Mesendoderm (in vitro differentiated cells): ENCODE measurements at regions not wholly inside any gene's neighbourhood (a gene's known extent, or its start where the extent isn't known, plus 50 kb on each side); places are given as distances from the start of the nearest gene placed in this dataset.

Experiments used
- DNase-seq: peaks from one replicate; pipeline ENCODE4 v3.0.0; 2013
- H2AK5ac ChIP-seq: 2 replicates; pipeline ENCODE4 v1.6.1; 2013; ENCODE audit warnings: low read length, inconsistent platforms
- H2BK120ac ChIP-seq: 2 replicates; pipeline ENCODE4 v1.6.1; 2013; ENCODE audit warnings: low read depth, mild to moderate bottlenecking, low read length, moderate library complexity, mixed read lengths
- H2BK15ac ChIP-seq: replicated peaks from 2 replicates; pipeline ENCODE4 v1.6.1; 2013; ENCODE audit warnings: low read depth, mild to moderate bottlenecking, moderate library complexity
- H2BK5ac ChIP-seq: 2 replicates; pipeline ENCODE4 v1.6.1; 2013; ENCODE audit warnings: low read length, inconsistent platforms
- H3K18ac ChIP-seq: 2 replicates; pipeline ENCODE4 v1.6.1; 2013; ENCODE audit warnings: mild to moderate bottlenecking, low read length, mixed read lengths
- H3K23ac ChIP-seq: one replicate; pipeline ENCODE4 v1.6.1; 2013; ENCODE audit warnings: low read length
- H3K27ac ChIP-seq: 2 replicates; pipeline ENCODE4 v1.5.1; 2013; ENCODE audit warnings: low read depth, mild to moderate bottlenecking, inconsistent platforms, low read length, moderate library complexity
- H3K27me3 ChIP-seq: 2 replicates; pipeline ENCODE4 v1.6.1; 2013; ENCODE audit warnings: low read length, control low read depth, mild to moderate bottlenecking, inconsistent platforms; ENCODE audit not compliant: insufficient read depth, poor library complexity
- H3K36me3 ChIP-seq: 2 replicates; pipeline ENCODE4 v1.6.1; 2013; ENCODE audit warnings: low read length, inconsistent platforms; ENCODE audit not compliant: control insufficient read depth, insufficient read depth
- H3K4ac ChIP-seq: one replicate; pipeline ENCODE4 v1.6.1; 2013; ENCODE audit warnings: low read depth, mild to moderate bottlenecking, low read length, moderate library complexity
- H3K4me1 ChIP-seq: 2 replicates; pipeline ENCODE4 v1.6.1; 2013; ENCODE audit warnings: low read depth, low read length, inconsistent platforms; ENCODE audit not compliant: control insufficient read depth
- H3K4me2 ChIP-seq: 2 replicates; pipeline ENCODE4 v1.6.1; 2013; ENCODE audit warnings: low read length
- H3K4me3 ChIP-seq: 2 replicates; pipeline ENCODE4 v1.5.1; 2013; ENCODE audit warnings: mild to moderate bottlenecking, low read length
- H3K56ac ChIP-seq: one replicate; pipeline ENCODE4 v1.6.1; 2013; ENCODE audit warnings: low read length
- H3K79me1 ChIP-seq: 2 replicates; pipeline ENCODE4 v1.6.1; 2013; ENCODE audit warnings: low read length, inconsistent platforms
- H3K79me2 ChIP-seq: 2 replicates; pipeline ENCODE4 v1.6.1; 2013; ENCODE audit warnings: mild to moderate bottlenecking, low read length; ENCODE audit not compliant: control insufficient read depth, insufficient read depth
- H3K9ac ChIP-seq: 2 replicates; pipeline ENCODE4 v1.6.1; 2013; ENCODE audit warnings: low read length, inconsistent platforms
- H4K5ac ChIP-seq: one replicate; pipeline ENCODE4 v1.6.1; 2013; ENCODE audit warnings: low read length
- H4K8ac ChIP-seq: one replicate; pipeline ENCODE4 v1.6.1; 2013; ENCODE audit warnings: low read depth, mild to moderate bottlenecking, control low read depth, low read length, moderate library complexity
- WGBS: extraction: QIAGEN DNeasy Blood & Tissue Kit; methylation state at CpG from one replicate; pipeline ENCODE4 v1.1.7; 2013; ENCODE audit warnings: low lambda C conversion rate, missing lambda C conversion rate; ENCODE audit not compliant: insufficient coverage; ENCODE audit errors: extremely low coverage; 5-methylcytosine and 5-hydroxymethylcytosine counted together

DNA sequence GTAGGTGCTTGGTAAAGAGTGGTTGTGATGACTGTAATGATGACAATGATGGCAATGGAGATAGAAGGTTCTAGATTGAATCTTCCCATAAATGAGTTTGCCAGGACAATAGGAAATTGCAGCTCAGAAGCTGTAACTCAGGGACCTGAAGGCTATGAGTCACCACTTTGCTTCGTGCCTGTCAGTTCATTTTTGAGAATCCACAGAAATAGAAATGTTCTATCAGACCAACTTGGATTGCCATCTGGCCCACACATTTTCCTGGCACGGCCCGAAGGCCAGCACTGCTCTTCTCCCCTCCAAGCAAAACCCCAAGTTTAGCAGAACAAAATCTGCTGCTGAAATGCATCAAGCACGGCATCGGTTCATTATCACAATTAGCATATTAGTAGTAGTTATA lies 1127.0 kb downstream of the BCL11B start:
- no peak overlapping the region for H3K18ac ChIP-seq
- no peak overlapping the region for H2BK5ac ChIP-seq
- no peak overlapping the region for H3K56ac ChIP-seq
- H3K4me3 ChIP-seq: no peak overlapping the region
- H3K4me2 ChIP-seq: no peak overlapping the region
- no peak for DNase-seq
- H3K27ac ChIP-seq: no peak overlapping the region
- no peak overlapping the region for H3K4ac ChIP-seq
- H3K4me1 ChIP-seq: no peaks in the 10 kb centered on the region
- no peak overlapping the region for H4K8ac ChIP-seq
- H3K79me2 ChIP-seq: no peaks in the 10 kb centered on the region
- no peaks in the 10 kb centered on the region for H3K27me3 ChIP-seq
- no peak overlapping the region for H2BK120ac ChIP-seq
- no peak overlapping the region for H2AK5ac ChIP-seq
- H3K79me1 ChIP-seq: no peaks in the 10 kb centered on the region
- H3K36me3 ChIP-seq: no peaks in the 10 kb centered on the region
- H3K23ac ChIP-seq: no peak overlapping the region
- WGBS: no CpG with 5 or more reads among the region's 5 CpGs
- no peak overlapping the region for H4K5ac ChIP-seq
- no peak overlapping the region for H2BK15ac ChIP-seq
- no peak overlapping the region for H3K9ac ChIP-seq

DNA sequence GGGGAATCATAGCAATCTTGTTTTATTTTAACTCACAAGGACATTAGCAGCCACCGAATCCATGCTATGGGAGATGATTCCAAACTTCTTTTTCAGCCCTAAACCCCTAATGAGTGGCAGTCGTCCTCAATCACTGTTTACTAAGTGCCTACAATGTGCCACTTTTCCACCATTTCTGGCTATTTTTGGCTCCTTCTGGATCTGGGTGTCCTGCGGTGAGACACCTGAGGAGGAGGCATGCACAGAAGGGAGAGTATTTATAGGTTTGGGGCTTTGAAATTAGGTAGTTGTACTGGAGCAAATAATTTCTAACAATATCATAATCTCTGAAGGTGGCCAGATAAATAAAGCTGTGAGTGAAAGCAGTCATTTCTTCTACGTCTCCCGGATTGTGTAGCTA lies 1125.6 kb downstream of the BCL11B start:
- no peak overlapping the region for H4K8ac ChIP-seq
- no peaks in the 10 kb centered on the region for H3K27me3 ChIP-seq
- no peak overlapping the region for H2AK5ac ChIP-seq
- no peaks in the 10 kb centered on the region for H3K4me1 ChIP-seq
- H3K18ac ChIP-seq: no peak overlapping the region
- no peak overlapping the region for H3K4me3 ChIP-seq
- no peak overlapping the region for H2BK120ac ChIP-seq
- no peak for DNase-seq
- no peaks in the 10 kb centered on the region for H3K79me2 ChIP-seq
- H4K5ac ChIP-seq: no peak overlapping the region
- H3K23ac ChIP-seq: no peak overlapping the region
- no peak overlapping the region for H3K9ac ChIP-seq
- no CpG with 5 or more reads among the region's 5 CpGs for WGBS
- H3K4ac ChIP-seq: no peak overlapping the region
- H3K79me1 ChIP-seq: no peaks in the 10 kb centered on the region
- no peaks in the 10 kb centered on the region for H3K36me3 ChIP-seq
- no peak overlapping the region for H3K4me2 ChIP-seq
- H2BK5ac ChIP-seq: no peak overlapping the region
- no peak overlapping the region for H3K56ac ChIP-seq
- H3K27ac ChIP-seq: no peak overlapping the region
- no peak overlapping the region for H2BK15ac ChIP-seq

DNA sequence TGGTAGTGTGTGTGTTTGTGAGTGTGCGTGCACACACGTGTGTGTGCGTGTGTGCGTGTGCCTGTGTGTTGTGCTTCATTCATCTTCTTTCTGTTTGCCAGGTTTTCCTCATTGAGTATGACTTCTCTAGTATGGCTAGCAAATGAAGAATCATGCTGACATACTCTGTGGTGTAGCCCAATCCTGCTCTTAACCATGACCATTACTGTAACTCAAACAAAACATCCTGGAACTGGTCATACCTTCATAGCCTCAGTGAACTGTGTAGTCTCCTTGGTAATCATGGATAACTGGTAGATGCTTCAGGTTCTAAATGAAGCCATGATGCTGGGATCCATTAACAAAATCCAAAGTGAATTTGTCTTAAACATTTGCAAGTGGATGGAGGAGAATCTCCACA lies 1117.7 kb downstream of the BCL11B start:
- Histone ChIP-seq H2BK5ac (no peak overlapping the region), H3K27ac (no peak overlapping the region), H4K8ac (no peak overlapping the region), H3K36me3 (no peaks in the 10 kb centered on the region), H3K79me1 (no peaks in the 10 kb centered on the region), H3K56ac (no peak overlapping the region), H3K23ac (no peak overlapping the region), H2BK120ac (no peak overlapping the region), H3K4ac (no peak overlapping the region), H3K9ac (no peak overlapping the region), H4K5ac (no peak overlapping the region), H3K4me2 (no peak overlapping the region), H3K4me1 (no peaks in the 10 kb centered on the region), H2AK5ac (no peak overlapping the region), H3K27me3 (no peaks in the 10 kb centered on the region), H2BK15ac (no peak overlapping the region), H3K18ac (no peak overlapping the region), H3K4me3 (no peak overlapping the region), H3K79me2 (no peaks in the 10 kb centered on the region)
- no peak for DNase-seq
- WGBS: no CpG with 5 or more reads among the region's 4 CpGs

DNA sequence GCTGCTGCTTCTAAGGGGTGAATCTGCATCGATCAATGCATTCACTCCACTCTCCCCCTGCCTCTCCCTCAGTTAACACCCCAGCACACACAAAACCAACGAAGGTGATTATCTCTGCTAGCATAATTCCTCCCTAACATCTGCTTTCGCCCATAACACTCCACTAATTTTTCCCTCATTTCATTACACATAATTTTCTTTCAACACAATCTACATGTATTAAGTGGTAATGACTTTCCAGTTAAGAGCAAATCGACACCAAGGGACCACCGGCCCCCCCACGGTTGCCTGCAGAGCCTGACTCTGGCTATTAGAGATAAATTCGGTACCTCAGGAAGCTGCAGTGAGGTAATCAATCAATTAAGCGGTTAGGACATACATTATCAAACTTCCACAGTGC lies 1115.6 kb downstream of the BCL11B start:
- Histone ChIP-seq H4K8ac (no peak overlapping the region), H3K4me2 (no peak overlapping the region), H3K4me1 (no peaks in the 10 kb centered on the region), H3K56ac (no peak overlapping the region), H4K5ac (no peak overlapping the region), H3K4ac (no peak overlapping the region), H3K18ac (no peak overlapping the region), H3K4me3 (no peak overlapping the region), H3K36me3 (no peaks in the 10 kb centered on the region), H3K27me3 (no peaks in the 10 kb centered on the region), H2AK5ac (no peak overlapping the region), H3K79me2 (no peaks in the 10 kb centered on the region), H3K9ac (no peak overlapping the region), H2BK5ac (no peak overlapping the region), H3K23ac (no peak overlapping the region), H3K79me1 (no peaks in the 10 kb centered on the region), H2BK120ac (no peak overlapping the region), H2BK15ac (no peak overlapping the region), H3K27ac (no peak overlapping the region)
- WGBS: 100% methylated on average over 1 of the region's 8 CpGs
- no peak for DNase-seq

DNA sequence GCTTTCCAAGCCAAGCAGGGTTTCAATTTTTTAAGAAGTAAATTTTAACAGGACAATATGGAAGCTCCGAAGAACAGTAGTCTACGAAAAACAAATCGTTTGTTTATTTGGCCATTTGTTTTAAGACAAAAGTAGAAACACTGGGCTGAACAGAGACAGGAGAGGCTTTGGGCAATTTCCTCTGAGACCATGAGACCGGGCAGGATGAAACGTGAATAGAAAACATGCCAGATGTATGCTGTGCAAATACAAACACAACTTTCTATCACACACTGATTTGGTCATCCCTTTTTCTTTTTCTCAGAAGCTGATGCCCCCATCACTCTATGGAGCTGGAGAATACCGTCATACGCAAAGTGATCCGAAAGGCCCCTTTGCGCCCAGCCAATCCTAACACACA lies 1111.1 kb downstream of the BCL11B start:
- H2AK5ac ChIP-seq: no peak overlapping the region
- no peak overlapping the region for H3K4ac ChIP-seq
- no peak overlapping the region for H4K8ac ChIP-seq
- H3K9ac ChIP-seq: no peak overlapping the region
- no peaks in the 10 kb centered on the region for H3K36me3 ChIP-seq
- H3K27me3 ChIP-seq: no peaks in the 10 kb centered on the region
- no peak overlapping the region for H2BK15ac ChIP-seq
- H3K79me1 ChIP-seq: no peaks in the 10 kb centered on the region
- H2BK5ac ChIP-seq: no peak overlapping the region
- no peak overlapping the region for H4K5ac ChIP-seq
- H3K4me2 ChIP-seq: no peak overlapping the region
- H3K27ac ChIP-seq: no peak overlapping the region
- H3K4me1 ChIP-seq: no peaks in the 10 kb centered on the region
- no peak overlapping the region for H3K56ac ChIP-seq
- no peak overlapping the region for H3K23ac ChIP-seq
- H3K4me3 ChIP-seq: no peak overlapping the region
- no peaks in the 10 kb centered on the region for H3K79me2 ChIP-seq
- no peak overlapping the region for H2BK120ac ChIP-seq
- H3K18ac ChIP-seq: no peak overlapping the region
- no CpG with 5 or more reads among the region's 9 CpGs for WGBS
- DNase-seq: no peak

DNA sequence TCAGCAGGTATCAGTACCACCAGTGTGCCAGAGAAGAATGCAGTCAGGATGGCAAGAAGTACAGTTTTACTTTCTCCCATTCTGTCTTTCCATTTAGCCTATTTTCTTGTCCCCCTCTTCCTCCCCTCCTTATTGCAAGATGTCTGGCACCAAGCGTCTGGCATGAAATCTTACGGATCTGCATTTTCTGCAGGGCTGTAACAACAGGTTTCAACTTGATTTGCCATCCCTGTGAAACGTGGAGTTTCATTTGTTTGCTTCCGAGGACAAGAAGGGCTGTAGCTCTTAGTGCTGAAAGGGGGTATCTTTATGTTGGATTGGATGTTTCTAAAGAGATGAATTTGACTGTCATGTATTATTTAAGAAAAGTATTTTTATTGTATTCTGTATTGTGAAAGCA lies 1110.6 kb downstream of the BCL11B start:
- no CpG with 5 or more reads among the region's 4 CpGs for WGBS
- Histone ChIP-seq H4K5ac (no peak overlapping the region), H2BK120ac (no peak overlapping the region), H3K36me3 (no peaks in the 10 kb centered on the region), H3K18ac (no peak overlapping the region), H2AK5ac (no peak overlapping the region), H3K27me3 (no peaks in the 10 kb centered on the region), H3K4me1 (no peaks in the 10 kb centered on the region), H2BK5ac (no peak overlapping the region), H4K8ac (no peak overlapping the region), H3K27ac (no peak overlapping the region), H3K79me2 (no peaks in the 10 kb centered on the region), H2BK15ac (no peak overlapping the region), H3K4ac (no peak overlapping the region), H3K56ac (no peak overlapping the region), H3K4me3 (no peak overlapping the region), H3K79me1 (no peaks in the 10 kb centered on the region), H3K9ac (no peak overlapping the region), H3K23ac (no peak overlapping the region), H3K4me2 (no peak overlapping the region)
- no peak for DNase-seq
